ENCODE measurements at regions not wholly inside any gene's neighbourhood (a gene's known extent, or its start where the extent isn't known, plus 50 kb on each side); places are given as distances from the start of the nearest gene placed in this dataset.

DNA sequence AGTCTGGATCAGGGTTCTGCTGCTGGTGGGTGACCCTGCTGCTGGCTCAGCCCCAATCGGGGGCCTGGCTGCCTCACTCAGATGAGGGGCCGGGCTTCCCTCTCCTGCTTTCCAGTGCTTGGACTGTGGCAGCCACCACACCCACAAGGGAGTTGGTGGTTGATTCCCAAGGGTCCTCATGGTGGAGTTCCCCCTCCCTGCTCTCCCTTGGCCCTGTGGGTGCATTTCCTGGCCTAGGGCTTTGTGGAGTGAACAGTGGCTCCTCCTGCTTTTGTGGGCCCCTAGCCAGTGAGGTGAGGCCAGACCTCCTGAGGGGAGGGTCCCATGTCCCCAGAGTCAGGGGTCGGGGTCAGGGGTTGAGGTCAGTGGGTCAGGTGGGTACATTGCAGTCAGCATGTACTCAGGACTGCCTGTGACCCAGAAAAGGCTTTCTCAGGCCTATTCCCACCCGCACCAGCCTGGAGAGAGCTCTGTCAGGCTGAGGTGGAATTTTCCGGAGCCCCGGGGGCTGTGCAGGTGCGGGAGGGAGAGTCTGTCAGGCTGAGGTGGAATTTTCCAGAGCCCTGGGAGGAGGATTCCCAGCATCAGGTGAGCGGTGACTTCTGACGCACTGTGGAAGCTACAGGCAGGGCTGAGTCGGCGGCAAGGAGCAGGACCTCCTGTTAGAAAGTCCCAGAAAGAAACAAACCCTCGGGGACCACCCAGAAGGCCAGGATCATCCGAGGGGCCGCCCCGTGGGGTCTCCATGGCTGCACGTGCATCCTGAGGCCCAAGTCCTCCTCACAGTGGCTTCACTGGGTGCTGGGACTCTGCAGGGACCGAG lies 94.4 kb upstream of the INSIG1 start:
- DNase-seq = no peak

DNA sequence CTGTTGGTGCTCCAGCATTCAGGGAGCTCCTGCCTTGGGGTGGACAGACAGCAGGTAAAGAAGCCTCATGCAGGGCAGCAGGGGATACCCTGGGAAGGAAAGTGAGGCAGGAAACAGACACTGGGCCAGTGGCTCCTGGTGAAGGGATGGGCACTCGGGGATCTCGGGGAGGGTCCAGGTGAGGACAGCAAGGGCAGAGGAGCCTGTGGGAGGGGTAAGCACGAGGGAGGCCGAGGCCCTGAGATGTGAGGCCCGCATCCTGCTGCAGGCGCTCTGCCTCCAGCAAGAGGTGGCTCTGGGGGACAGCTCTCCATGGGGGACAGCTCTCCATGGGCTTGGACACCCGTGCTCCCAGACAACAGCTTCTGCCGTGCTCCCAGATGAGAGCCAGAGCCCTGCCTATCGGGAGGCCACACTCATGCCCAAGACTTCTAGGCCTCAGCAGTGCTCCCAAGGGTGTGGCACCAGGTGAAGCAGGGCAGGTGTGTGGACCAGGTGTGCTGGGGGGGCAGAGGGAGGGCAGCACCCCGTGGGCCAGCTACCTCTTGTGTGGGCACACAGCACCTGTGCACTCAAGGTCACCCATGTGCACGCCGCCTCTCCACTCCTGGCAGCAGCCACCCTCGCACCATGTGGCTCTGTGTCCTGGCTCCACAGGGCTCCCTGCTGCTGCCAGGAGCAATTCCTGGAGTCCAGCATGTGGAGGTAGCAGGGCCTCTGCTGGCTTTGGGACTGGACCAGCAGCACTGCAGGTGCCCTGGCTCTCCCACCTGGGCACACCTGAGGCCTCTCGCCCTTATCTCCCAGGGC lies 93.6 kb upstream of the INSIG1 start:
- DNase-seq = peak; percentile 14

DNA sequence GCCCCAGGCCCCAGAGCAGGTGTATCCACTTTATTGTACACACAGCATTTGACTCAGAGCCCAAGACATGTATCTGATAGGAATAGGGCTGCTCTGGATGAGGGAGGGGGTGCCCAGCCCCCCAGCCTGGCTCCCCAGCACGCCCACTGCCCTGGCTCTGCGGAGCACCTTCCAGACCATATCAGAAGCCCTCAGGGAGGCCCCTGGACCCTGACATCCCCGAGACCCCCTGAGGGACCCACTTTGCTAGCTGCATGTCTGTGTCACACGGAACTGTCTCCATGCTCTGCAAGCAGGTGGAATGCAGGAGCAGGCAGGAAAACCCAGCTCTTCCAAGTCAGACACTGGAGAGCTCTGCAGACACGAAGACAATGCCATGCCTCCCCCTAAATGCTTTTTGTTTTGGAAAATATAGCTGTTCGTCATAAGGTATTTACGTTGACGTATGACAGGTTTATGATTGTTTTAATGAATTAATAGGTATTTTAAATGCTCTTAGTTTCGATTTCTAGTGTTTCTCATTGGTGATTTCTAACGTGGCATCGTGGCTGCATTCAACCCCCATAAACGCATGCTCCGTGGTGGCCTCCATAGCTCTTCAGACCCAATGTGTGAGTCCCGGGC lies 92.8 kb upstream of the INSIG1 start:
- DNase-seq = no peak

DNA sequence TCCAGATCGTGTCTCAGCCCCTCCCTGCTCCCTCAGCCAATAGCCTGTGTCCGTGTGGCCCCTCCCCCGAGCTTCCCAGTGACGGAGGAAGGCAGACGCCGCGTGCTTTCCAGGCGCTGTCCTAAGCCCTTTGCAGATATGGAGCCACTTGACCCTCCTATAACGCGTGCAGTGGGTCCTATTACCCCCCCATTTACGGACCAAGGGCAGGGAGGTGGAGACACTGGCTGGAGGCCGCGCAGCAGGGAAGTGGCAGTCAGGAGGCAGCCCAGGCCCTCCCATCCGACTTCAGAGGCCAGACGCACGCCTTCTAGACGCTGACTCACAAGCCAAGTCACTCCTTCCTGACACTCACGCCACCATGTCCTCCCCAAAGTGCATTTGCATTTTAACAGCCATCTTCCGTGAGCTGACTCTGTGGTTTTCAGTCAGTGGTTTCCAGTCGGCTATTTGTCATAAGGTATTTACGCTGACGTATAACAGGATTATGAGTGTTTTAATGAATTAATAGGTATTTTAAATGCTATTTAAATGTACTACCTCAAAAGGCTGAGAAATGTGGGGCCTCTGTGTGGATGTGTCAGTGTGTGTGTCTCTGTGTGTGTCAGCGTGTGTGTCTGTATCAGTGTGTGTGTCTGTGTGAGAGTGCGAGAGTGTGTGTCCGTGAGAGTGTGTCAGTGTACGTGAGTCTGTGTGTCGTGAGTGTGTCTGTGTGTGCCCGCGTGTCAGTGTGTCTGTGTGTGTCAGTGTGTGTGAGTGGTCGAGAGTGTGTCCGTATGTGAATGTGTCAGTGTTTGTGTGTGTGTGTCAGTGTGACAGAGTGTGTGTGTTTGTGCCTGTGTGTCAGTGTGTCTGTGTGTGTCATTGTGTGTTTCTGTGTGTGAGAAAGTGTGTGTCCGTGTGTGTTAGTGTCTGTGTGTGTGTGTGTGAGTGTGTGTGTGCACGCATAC lies 92.0 kb upstream of the INSIG1 start:
- no peak for DNase-seq

DNA sequence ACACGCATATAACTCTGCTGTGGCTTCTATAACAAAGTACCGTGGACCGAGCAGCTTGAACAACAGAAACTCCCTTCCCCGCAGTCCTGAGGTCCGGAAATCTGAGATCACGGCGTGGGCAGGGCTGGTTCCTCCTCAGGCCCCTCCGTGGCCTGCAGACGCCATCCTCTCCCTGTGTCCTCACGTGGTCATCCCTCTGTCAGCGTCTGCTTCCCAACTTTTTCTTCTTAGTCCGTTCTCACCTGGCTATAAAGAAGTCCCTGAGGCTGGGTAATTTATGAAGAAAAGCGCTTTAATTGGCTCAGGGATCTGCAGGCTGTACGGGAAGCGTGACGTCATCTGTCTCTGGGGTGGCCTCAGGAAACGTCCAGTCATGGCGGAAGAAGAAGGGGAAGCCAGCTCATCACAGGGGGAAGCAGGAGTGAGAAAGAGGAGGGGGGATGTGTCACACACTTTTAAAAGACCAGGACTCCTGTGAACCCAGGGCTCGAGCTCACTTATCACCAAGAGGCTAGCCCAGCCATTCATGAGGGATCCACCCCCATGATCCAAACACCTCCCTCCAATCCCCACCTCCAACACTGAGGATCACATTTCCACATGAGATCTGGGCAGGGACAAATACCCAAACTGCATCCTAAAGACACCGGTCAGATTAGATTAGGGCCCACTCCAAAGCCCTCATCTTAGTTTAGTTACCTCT lies 91.2 kb upstream of the INSIG1 start:
- no peak for DNase-seq

DNA sequence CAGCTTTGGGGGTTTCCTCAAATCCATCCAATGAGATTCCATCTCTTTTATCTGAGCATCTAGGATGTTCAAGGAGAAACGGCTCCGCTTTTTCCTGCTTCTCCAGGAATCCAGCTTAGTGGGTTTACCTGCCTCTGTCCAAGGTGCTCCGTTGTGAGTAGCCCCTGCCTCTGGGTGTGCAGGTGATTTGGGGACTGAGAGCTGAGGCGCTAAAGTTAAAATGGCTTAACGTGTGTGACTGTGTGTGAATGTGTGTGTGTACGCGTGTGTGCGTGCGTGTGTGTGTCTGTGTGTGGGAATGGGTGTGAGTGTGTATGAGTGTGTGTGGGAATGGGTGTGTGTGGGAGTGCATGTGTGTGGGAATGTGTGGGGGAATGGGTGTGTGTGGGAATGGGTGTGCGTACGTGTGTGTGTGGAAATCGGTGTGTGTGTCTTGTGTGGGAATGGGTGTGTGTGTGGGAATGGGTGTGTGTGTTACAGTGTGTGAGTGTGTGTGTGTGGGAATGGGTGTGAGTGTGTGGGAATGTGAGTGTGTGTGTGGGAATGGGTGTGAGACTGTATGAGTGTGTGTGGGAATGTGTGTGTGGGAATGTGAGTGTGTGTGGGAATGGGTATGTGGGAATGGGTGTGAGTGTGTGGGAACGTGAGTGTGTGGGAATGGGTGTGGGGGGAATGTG lies 90.2 kb upstream of the INSIG1 start:
- no peak for DNase-seq

DNA sequence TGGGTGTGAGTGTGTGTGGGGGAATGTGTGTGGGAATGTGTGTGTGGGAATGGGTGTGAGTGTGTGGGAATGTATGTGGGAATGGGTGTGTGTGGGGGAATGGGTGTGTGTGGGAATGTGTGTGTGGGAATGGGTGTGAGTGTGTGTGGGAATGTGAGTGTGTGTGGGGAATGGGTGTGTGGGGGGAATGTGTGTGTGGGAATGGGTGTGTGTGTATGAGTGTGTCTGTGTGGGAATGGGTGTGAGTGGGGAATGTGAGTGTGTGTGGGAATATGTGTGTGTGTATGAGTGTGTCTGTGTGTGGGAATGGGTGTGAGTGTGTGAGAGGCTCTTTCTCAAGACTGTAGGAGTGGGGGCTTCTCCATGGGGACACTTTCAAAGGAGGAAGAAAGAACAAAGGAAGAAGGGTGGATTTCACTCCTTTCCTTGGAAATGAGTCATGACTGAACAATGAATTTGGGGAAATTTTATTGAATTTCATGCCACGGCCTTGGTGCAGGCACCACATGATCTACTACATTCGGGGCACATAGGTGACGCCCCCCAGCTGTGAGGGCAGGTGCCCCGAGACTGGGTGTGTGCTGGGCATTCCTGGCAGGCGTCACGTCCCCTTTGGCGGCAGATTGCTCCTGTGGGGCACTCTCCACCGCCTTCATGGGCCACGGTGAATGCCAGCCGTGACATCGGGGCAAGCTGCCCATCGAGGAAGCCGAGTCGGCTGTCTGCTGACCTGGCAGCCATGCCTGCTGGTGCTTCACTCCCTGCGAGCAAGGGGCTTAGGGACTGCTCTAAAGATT lies 88.8 kb upstream of the INSIG1 start:
- no peak for DNase-seq

DNA sequence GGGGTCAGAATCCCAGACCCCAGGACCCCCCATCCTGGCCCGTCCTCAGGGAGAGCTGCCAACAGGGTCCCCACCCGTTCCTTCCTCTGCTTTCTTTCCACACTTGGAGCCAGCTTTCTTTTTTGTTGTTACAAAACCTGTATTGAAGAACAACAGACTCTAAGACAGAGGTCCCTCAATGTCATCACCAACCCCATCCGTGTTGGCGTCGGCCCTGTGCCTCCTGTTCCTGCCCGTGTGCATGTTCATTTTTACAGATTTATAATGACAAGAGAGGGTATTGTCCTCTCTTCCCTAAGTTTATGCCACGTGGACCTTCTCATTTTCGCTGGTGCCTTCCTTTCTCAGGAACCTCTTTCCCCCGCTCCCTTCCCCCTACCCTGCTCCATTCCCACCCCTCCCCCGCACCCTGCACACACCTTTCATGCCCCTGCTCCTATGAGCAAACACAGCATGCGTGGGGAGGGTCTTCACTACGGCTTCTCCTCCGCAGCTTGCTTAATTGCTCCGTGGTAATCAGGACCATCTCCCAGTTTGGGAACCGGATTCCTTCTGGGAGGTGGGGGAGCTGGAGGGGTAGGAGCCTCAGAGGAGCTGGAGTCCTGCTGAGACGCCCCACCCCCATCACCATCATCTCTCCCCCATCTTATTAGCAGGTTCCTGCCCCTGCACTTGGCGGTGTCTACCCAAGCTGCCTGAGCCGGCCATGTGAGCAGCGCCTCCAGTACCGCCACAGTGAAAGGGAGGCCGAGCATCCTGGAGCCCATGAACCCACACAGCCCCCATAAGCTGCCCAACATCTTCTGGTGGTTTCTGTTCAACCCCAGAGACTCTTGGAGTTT lies 88.0 kb upstream of the INSIG1 start:
- no peak for DNase-seq

DNA sequence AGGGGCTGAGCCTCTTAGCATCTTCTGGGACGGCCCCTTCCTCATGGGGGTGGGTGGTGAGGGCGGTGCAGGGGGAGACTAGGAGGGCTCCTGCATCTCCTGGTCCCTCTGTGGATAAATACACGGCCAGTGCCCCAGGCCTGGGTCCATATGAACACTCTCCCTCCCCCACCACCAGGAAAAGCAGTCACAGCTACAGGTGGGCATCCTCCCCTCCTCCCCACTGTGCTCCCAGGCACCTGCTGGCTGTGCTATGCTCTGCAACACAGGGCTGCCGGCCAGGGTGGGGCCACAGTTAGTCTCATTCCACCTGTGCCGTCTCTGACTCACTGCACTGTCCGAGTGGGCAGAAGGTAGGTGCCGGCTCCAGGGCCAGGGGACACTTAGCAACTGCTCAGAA lies 87.3 kb upstream of the INSIG1 start:
- DNase-seq = peak; percentile 9

DNA sequence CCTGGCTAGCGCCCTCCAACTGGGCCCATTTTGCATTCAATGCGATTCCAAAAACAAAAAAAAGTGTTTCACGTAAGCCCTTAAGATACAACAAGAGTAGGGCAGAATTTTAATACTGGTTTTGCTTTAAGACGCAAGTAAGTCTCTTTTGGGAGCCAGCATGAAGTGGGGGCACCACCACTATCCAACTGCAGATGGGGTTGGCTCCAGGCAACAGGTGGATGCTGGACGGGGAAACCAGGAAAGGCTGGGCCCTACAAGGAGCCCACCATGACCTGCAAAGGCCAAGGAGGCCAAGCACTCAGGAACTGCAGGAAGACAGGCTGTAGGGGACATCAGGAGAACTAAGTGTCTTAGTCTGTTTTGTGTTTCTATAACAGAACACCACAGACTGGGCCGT lies 86.5 kb upstream of the INSIG1 start:
- no peak for DNase-seq

DNA sequence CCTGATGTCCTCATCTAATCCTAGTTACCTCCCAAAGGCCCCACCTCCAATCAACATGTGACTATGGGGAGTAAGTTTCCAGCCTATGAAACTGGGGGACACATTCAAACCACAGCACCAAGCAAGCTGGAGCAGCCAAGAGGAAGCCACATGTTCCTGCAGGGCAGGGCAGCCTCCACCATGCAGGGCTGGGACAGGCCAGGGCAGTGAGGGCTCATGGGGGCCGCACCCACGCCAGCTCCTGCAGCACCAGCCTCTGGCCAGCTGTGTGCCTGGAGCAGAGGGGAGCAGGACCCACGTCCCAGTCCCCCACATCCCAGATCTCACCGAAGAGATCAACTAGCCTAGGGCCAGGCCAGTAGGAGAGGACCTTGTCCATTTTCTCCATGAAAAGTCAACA lies 85.9 kb upstream of the INSIG1 start:
- no peak for DNase-seq

DNA sequence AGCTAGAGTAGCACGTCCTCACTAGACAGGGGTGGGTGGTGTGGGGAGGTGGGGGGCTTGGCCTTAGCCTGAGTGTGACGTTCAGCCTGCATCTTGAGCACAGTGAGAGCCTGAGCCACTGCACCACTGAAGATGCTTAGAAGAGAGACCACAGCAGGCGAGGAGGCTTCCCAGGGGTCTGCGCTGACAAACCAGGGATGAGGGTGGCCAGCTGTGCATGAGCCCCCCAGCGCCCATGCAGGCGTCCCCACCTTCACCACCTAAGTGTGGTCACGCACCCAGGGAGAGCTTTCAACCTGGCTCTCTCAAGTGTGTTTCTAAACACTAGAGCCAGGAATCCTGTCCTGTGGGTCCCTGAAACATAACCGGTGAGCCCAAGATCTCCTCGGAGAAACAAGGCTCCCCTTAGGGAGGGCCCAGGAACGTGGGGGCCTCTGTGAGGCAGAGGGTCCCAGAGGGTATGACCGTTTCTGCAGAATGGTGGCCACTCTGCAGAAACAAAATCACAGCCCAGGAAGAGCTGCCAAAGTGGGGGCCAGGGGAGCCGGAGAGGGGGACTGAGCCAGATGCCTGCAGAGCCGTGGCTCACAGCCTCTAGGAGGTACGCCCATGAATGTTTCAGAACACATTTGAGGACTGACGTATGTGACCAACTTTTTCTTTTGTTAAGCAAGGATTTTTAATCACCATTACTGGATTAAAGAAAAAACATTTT lies 85.2 kb upstream of the INSIG1 start:
- DNase-seq = no peak

DNA sequence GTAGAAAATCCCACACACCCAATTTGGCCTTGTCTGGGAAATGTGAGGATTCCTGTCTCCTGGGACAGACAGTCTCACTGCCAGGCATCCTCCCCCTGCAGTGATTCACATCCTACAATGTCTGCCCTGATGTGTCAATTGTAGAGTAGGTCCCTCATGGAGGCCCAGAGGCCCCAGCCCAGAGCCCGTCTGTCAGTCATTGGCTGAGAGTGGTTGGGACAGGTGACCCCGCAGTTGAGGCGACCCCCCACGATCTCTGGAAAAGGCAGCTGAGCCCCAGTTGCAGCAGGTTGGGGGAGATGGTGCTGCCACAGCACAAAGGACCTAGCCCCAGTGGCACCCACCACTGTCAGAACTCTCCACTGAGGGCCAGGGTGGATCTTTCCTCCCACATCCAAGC lies 84.3 kb upstream of the INSIG1 start:
- no peak for DNase-seq

DNA sequence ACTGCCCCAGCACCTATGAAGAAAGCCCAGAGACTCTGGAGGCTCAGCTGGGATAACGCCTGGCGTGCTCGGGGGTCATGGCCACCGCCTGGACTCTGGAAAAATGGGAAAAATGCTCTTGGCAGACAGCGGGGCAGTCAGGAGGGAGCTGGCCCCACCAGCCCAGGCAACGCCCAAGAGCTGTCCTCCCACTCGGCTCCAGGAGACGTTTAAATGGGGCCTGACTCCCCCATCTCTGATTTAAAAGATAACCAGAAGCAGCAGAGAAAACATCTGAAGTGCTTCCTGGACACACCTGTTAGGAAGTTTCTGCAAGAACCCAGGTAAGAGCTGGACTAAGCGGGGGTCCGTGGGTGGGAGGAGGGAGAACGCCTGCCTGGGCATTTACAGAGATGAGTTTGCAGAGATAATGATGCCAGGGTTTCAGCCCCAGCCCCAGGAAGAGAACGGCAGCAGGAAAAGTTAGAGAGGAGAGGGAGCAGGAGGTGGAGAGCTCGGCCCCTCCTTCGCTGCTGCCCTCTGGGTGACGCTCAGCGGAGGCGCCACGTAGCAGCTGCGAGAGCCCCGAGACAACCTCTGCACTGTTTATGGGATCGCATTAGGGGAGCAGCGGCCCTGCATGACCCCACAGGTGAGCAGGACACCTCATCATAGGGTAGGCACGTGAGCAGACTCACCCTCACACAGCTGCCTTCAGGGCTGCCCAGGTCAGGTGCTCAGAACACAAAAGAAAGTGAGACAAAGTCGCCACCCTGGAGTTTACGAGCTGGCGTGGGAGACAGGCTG lies 83.5 kb upstream of the INSIG1 start:
- DNase-seq = peak; percentile 77

DNA sequence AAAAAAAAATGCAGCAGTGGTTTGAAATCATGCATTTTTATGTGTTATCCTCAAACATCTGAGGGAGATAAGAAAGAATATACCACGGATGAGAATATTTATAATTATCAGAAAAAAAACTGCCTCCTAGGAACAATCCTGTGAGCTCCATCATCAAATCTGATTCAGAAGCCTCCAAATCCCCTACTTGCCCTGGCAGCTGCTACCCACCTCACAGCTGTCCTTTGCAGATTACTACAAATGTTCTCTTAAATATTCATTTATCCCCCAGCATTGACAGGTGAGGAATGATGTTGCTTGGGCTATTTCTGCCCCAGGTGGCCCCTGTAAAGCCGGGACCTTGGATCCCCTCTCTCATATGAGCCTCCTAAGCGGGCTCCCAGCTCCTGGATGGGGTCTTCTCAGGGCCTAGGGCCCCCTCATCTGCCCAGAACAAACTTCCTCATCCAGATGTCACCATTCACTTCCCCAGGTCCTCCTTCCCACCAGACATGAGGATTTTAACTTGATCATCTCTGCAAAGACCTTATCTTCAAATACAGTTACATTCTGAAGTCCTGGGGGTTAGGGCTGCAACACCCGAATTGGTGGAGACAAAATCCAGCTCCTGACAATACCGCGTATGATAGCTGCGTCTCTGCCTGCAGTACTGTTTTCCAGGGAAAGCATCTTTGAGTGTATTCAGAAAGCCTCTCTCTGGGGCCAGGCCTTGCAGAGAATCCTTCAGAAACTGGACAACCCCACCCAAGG lies 81.9 kb upstream of the INSIG1 start:
- no peak for DNase-seq

DNA sequence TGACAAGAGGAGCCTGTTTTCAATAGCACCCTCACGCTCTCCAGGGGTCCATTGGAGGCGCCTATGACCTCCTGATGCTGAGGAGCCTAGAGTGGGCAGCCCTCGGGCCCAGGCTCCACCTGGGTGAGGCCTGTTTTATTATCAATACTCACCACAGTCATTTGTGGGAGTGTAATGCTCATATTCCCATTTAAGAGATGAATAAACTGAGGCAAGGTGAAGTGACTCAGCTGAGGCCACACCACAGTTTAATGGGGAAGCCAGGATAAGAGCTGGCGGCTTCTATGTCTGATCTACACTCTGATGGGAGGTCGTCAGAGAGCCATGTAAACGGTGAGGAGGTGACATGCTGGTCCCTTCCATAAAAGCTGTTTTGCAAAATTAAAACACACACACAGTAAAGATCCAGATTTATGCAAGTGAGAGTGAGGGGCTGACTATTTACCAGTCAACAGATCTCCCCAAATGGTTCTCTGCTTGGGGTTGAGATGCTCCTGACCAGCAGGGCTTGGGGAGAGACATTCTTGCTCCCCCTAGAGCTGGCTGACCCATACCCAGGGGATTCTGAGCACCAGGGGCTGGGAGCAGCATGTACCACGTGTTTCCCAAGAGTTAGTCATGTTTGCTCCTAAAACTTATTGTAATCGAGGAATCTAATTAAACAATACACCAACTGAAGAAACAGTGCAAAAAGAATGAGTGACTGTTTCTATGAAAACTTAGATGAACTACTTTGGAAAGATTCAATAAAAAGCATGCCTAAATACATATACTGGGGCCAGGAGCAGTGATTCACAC lies 81.0 kb upstream of the INSIG1 start:
- no peak for DNase-seq

All from NCI-H345 (cell line).